Erythroblast (primary cell): ENCODE measurements at regions not wholly inside any gene's neighbourhood (a gene's known extent, or its start where the extent isn't known, plus 50 kb on each side); places are given as distances from the start of the nearest gene placed in this dataset.

Source experiments
- GATA1 ChIP-seq: IDR thresholded peaks from 2 replicates; pipeline ENCODE4 v1.6.1; 2011; ENCODE audit warnings: low read depth, mild to moderate bottlenecking, control low read depth, low read length, moderate library complexity
- POLR2A ChIP-seq: IDR thresholded peaks from 2 replicates; pipeline ENCODE4 v1.6.1; 2011; ENCODE audit warnings: mild to moderate bottlenecking, low read length

DNA sequence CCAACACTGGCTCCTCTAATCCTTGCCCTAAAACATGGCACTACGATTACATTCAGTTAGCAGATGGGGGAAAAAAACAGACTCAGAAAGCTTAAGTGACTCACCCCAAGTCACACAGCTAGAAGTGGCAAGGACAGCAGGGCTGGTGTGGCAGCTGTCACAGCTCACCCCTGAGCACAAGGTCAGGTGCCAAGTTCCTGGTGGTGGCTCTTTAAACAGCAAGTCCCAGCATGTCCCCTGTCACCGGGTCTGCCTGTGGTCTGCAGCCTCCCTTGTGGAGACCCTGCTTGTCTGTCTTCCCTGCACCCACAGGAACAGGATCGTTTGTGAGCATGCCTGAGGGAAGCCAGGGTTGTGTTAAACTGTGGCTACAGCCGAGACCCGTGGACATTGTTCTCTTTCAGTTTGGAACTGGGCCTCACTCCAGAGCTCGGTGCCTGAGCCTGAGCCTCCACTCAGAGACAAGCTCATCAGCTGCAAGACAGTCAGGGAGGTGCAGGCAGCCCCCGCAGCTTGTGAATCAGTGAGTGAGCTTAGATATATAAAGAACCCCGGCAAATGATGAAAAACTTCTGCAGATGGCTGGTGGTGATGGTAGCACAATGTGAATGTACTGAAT, 260.8 kb downstream of the BCOR start:
- TF ChIP-seq POLR2A (no peak), GATA1 (no peak)
